Pancreas (tissue), 10 donors: ENCODE measurements at regions not wholly inside any gene's neighbourhood (a gene's known extent, or its start where the extent isn't known, plus 50 kb on each side); places are given as distances from the start of the nearest gene placed in this dataset.

Source experiments
- ATAC-seq, 4 donors: fragments of 200-7000 bp; cut with Tn5 transposase; one replicate each; pipeline versions ENCODE4 v1.8.0 to v1.9.1; 2020; ENCODE audit warnings: mild to moderate bottlenecking in 4 of 4, moderate library complexity in 4 of 4
- DNase-seq, 6 donors: peaks; one replicate each; pipeline ENCODE4 v3.0.0-alpha.2; 2020
- FAIRE-seq: peaks from 2 replicates; lab custom pipeline; 2012; peaks lifted over from hg19 to GRCh38; lab: Jason Lieb, UNC
- H3K27ac ChIP-seq, 4 donors: fragments of 200-600 bp; sonication (generic); 1 replicate in 3 of 4; 2 replicates in 1 of 4; pipeline versions ENCODE4 v1.5.0 to v1.8.0; 2020
- H3K27me3 ChIP-seq, 4 donors: fragments of 200-600 bp; one replicate each; pipeline ENCODE4 v1.8.0; 2021
- H3K36me3 ChIP-seq, 3 donors: fragments of 200-600 bp; sonication (generic) in 1 of 3; one replicate each; pipeline versions ENCODE4 v1.5.0 to v1.8.0; 2020 to 2021
- H3K4me1 ChIP-seq, 3 donors: fragments of 200-600 bp; one replicate each; pipeline ENCODE4 v1.8.0; 2021
- H3K4me3 ChIP-seq, 4 donors: fragments of 200-600 bp; sonication (generic) in 2 of 4; one replicate each; pipeline versions ENCODE4 v1.5.0 to v1.8.0; 2020 to 2021
- H3K9me3 ChIP-seq, 4 donors: fragments of 200-600 bp; one replicate each; pipeline ENCODE4 v1.8.0; 2021
- WGBS, 2 donors: extraction: QIAGEN DNeasy Blood & Tissue Kit; methylation state at CpG; one replicate each; pipeline ENCODE4 v1.1.7; 2013; 5-methylcytosine and 5-hydroxymethylcytosine counted together
- intact Hi-C, 3 donors: fragments of 100-400 bp; cut with DNase I; formaldehyde crosslinking; loops; one replicate each; pipeline versions ENCODE4 v1.11.1 to v1.14.2; 2022
- TF ChIP-seq, protein P1 (sequence below), 4 donors: fragments of 200-600 bp; sonication (generic) in 3 of 4; IDR thresholded peaks; one replicate each; pipeline versions ENCODE4 v1.5.0 to v1.8.0; 2021; ENCODE audit warnings: antibody characterized with exemption in 4 of 4
- donor health status: healthy with polysubstance abuse.
- donor health status: DM: no; HTN: no; CAD: no; lungs with moderate emphysema.
- donor health status: DM: no; HTN: no; CAD: no.
- donor health status: control.
- donor health status: control.
- donor health status: Bipolar disorder and iron deficiency.
- donor health status: DM: yes; HTN: yes; CAD: no.
- donor health status: DM: no; HTN: no; CAD: no.
- donor health status: DM: no; HTN: no; CAD: no.
- donor health status: DM: yes; HTN: yes; CAD: no.

DNA sequence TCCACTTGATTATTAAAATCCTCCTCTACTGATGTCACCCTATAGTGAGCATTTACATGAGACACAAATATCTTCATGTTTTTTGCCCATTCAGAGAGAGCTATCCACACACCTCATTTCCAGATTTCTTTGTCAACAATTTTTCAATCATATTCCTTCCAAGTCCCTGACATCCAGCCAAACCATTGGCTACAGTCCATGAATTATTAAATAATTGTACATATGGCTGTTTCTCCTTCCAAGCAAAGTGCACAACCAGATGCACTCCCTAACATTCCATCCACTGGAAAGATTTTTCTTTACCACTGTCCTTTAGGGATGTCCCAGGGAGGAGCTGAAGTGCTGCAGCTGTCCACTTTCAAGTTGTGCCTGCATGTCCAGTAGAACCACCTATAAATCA lies 328.0 kb upstream of the MDFIC2 start:
- TF ChIP-seq, protein P1, sequence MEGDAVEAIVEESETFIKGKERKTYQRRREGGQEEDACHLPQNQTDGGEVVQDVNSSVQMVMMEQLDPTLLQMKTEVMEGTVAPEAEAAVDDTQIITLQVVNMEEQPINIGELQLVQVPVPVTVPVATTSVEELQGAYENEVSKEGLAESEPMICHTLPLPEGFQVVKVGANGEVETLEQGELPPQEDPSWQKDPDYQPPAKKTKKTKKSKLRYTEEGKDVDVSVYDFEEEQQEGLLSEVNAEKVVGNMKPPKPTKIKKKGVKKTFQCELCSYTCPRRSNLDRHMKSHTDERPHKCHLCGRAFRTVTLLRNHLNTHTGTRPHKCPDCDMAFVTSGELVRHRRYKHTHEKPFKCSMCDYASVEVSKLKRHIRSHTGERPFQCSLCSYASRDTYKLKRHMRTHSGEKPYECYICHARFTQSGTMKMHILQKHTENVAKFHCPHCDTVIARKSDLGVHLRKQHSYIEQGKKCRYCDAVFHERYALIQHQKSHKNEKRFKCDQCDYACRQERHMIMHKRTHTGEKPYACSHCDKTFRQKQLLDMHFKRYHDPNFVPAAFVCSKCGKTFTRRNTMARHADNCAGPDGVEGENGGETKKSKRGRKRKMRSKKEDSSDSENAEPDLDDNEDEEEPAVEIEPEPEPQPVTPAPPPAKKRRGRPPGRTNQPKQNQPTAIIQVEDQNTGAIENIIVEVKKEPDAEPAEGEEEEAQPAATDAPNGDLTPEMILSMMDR (IDR thresholded peaks at IDR 0.05) = no peak
- Histone ChIP-seq H3K4me1 (no peaks in the 10 kb centered on the region), H3K27me3 (no peaks in the 10 kb centered on the region), H3K27ac (no peak overlapping the region), H3K9me3 (no peaks in the 10 kb centered on the region), H3K4me3 (no peak overlapping the region), H3K36me3 (no peaks in the 10 kb centered on the region)
- intact Hi-C loops = no loop called here
- ATAC-seq = no peak
- FAIRE-seq = no peak
- no peak for DNase-seq

DNA sequence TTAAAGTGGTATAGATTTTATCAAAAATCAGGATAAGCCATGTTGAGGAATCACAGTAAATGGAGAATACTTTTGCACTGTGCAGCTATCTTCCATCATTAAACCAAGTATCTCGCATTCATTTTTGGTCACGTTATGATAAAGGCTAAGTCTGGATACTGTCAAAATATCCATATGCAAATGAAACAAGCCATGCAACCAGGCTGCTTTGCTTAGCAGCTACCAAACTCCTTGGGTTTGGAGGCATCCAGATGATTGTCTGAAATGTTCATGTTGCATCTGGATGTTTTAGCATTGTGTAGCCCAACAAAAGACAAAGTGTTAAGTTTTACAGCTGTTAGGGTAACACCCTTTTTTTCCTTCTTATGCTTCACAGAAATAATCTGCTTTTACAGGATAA lies 322.9 kb upstream of the MDFIC2 start:
- H3K4me1 ChIP-seq = no peaks in the 10 kb centered on the region
- H3K27me3 ChIP-seq = no peaks in the 10 kb centered on the region
- no peak for ATAC-seq
- no peak overlapping the region for H3K27ac ChIP-seq
- H3K9me3 ChIP-seq = no peaks in the 10 kb centered on the region
- H3K36me3 ChIP-seq = no peaks in the 10 kb centered on the region
- no peak for FAIRE-seq
- WGBS, 2 donors = 39 to 48% methylated on average over 2 of the region's 2 CpGs
- intact Hi-C loops = no loop called here
- TF ChIP-seq, protein P1 (IDR thresholded peaks at IDR 0.05) = no peak
- DNase-seq = no peak
- H3K4me3 ChIP-seq = no peak overlapping the region

DNA sequence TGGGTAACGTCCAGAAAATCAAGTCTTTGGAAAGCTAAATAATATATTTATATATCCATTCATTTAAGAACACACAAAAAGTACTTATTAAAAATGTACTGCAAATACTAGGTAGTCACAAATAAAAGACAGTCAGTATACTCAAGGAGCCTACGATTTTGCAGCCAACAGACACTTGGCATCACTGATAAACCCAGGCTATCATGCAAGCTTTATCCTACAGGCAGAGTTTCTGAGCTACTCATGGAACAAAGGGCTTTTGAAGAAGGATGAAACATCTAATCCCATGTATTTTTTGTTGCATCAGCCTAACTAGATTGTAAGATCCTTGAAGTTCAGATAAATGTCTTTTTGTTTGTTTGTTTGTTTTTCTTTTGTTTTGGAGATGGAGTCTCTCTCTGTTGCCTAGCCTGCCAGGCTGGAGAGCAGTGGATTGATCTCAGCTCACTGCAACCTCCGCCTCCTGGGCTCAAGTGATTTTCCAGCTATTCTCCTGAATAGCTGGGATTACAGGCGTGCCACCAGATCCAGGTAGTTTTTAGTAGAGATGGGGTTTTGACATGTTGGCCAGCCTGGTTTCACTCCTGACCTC lies 319.4 kb upstream of the MDFIC2 start:
- Histone ChIP-seq H3K4me1 (no peaks in the 10 kb centered on the region), H3K36me3 (no peaks in the 10 kb centered on the region), H3K27ac (no peak overlapping the region), H3K9me3 (no peaks in the 10 kb centered on the region), H3K4me3 (no peak overlapping the region), H3K27me3 (no peaks in the 10 kb centered on the region)
- 61 to 69% methylated on average over 4 of the region's 4 CpGs for WGBS, 2 donors
- no peak for DNase-seq
- intact Hi-C loops = no loop called here
- no peak for ATAC-seq
- FAIRE-seq = no peak
- TF ChIP-seq, protein P1 (IDR thresholded peaks at IDR 0.05) = no peak

DNA sequence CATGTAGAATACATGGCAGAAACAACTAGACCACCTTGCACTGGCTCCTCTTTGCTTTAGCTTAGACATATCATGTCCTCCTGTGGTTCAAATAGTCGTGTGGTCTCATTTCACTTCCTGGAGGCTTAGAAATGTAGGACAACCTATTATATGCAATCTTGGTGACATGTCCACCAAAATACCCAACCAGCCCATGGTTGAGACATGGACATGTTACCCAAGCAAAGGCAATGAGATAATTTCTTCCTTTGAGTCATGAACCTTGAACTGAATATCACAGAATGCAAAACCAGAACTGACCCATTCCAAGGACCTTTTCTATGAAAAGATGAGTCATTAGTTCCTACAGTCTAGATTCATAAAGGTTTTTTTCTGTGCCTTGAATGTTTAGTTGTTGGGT lies 309.0 kb upstream of the MDFIC2 start:
- DNase-seq (no peak), ATAC-seq (no peak), FAIRE-seq (no peak)
- H3K36me3 ChIP-seq = no peaks in the 10 kb centered on the region
- no peaks in the 10 kb centered on the region for H3K4me1 ChIP-seq
- TF ChIP-seq, protein P1 (IDR thresholded peaks at IDR 0.05) = no peak
- 71 to 96% methylated on average over 1 of the region's 1 CpG for WGBS, 2 donors
- H3K9me3 ChIP-seq = no peaks in the 10 kb centered on the region
- H3K27ac ChIP-seq = no peak overlapping the region
- intact Hi-C loops = no loop called here
- H3K27me3 ChIP-seq = no peaks in the 10 kb centered on the region
- H3K4me3 ChIP-seq = no peak overlapping the region

DNA sequence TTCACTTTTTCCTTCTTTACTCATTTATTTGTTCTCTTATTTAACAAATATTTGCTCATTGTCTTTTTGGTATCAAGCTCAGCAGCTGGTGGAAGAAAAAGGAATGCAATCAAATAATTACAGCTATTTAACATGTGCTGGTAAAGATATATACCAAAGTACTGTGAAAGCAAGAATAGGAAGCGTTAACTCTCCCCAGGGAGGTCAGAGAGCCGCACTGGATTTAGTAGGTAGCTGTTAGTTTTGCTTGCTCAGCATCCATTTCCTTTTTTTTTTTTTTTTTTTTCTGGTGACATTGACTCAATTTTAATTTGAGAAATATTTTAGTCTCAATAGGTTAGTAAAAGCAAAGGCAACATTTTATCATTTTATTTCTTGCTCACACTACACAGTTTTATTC lies 308.5 kb upstream of the MDFIC2 start:
- no peak for DNase-seq
- TF ChIP-seq, protein P1 (IDR thresholded peaks at IDR 0.05) = no peak
- Histone ChIP-seq H3K4me1 (no peaks in the 10 kb centered on the region), H3K9me3 (no peaks in the 10 kb centered on the region), H3K36me3 (no peaks in the 10 kb centered on the region), H3K27me3 (no peaks in the 10 kb centered on the region), H3K4me3 (no peak overlapping the region), H3K27ac (no peak overlapping the region)
- no peak for ATAC-seq
- FAIRE-seq = no peak
- intact Hi-C loops = no loop called here
- WGBS, 2 donors = 69 to 70% methylated on average over 2 of the region's 2 CpGs
